Posterior vena cava (tissue), 2 donors: ENCODE measurements at regions not wholly inside any gene's neighbourhood (a gene's known extent, or its start where the extent isn't known, plus 50 kb on each side); places are given as distances from the start of the nearest gene placed in this dataset.

Experiments
- DNase-seq: peaks from one replicate; pipeline ENCODE4 v3.0.0-alpha.2; 2020; ENCODE audit warnings: low spot score
- intact Hi-C, 2 donors: fragments of 100-400 bp; cut with DNase I; formaldehyde crosslinking; loops; one replicate each; pipeline versions ENCODE4 v1.14.1 to v1.14.2; 2022 to 2023
- donor health status: DM: yes; HTN: yes; CAD: no.
- donor health status: DM: yes; HTN: yes; CAD: no.

DNA sequence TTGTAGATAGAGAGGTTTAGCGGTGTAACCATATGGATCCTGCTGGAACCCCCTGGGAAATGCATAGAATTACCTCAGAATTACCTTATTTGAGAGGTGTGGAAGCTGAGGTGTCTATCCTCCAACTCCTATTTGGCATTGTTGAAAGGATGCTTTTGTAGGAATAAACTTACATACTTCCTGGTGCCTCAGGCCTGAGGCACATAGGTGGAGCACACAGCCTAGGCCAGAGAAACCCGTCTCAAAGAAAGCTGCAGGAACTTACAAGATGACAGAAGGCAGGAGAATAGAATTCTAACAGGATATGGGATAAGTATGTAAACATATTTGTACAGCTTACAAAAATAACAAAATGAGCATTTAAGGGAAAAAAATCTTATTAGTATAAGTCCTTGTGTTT is 1507.2 kb upstream of the ZEB2 start:
- DNase-seq = no peak
- intact Hi-C loops = no loop called here

DNA sequence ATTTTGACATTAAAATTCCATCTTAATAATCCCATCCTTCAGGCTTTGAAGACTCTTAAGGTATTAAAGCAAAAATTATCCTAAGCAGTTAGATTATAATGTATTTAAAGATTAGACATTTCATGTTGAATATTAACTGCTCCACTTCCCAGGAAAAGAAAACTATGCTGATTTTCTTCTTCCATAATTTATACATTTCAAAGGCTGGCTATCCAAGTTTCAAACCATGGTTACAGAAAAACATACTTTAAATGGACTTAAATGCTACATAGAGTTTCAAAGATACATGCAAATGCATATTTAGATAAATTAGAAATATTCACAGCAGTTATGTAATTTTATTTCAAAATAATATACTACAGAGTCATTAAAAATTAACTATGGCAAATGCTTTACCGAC is 1505.6 kb upstream of the ZEB2 start:
- DNase-seq = no peak
- intact Hi-C loops = no loop called here

DNA sequence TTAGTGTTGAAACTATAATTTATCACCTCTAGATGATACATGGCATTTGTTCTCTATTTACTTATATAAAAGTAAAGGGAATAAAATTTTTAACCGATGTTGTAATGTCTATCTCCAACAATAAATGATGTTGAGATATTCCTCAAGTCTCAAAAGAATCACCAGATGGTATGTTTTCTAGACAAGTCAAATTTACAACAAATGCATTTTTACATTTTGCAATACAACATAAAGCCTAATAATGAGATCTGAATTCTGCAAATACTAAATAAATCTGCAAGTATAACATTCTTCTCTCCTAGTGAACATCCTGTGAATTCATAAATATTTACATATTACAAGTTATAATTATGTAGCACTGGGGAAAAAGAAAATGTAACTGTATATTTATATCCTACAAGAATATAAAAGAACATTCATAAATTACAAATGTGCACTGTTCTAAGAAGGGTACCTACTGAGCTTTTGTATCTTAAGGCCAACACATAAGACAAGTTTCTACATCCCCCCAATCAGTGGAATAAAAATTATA is 1504.4 kb upstream of the ZEB2 start:
- no peak for DNase-seq
- intact Hi-C loops = no loop called here

GRCh38 chr2:146004462-146004861 is 1484.5 kb upstream of the ZEB2 start:
- intact Hi-C loops = no loop called here
- DNase-seq = no peak

DNA sequence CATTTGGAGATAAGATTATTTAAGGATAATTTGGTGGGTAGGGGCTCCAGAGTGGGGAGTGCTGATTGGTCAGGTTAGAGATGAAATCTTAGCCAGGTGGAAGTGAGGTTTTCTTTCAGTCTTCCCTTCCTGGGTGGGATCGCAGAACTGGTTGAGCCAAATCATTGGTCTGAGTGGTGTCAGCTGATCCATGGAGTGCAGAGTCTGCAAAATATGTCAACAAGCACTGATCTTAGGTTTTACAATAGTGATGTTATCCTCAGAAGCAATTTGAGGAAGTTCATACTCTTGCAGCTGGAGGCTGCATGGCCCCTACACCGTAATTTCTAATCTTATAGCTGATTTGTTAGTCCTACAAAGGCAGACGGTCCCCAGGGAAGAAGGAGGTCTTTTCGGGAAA is 1483.4 kb upstream of the ZEB2 start:
- intact Hi-C loops = no loop called here

DNA sequence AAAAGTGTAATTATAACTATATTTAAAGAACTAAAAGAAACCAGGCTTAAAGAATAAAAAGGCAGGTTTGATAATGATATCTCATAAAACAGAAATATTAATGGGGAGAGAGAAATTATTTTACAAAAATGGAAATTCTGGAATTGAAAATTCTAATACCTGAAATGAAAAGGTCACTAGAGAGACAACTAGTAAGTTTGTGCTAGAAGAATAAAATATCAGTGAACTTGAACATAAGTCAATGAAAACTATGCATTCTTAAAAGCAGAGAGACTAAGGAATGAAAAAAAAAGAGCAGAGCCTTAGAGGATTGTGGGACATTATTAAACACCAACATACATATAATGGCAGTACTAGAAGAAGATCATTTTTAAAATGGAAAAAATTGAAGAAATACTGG is 1475.0 kb upstream of the ZEB2 start:
- intact Hi-C loops = no loop called here
- DNase-seq = no peak

More for the DNA sequence above, 1483.4 kb upstream of the ZEB2 start:
- no peak for DNase-seq

DNA sequence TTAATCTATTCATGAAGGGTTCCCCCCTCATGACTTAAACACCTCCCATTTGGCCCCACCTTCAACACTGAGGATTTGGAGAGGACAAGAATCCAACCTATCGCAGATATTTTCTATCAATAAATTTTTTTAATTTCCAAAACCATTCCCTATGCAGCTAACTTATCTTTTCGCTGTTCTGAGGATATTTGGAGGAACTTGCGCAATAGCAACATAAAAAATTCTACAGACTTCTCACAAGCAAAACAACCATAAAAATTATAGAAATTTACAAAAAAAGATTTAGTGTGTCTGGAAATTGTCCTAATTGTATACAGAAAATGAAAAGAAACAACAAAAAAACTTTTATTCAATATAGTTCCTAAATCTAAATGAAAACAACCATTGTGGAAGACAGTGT is 1472.7 kb upstream of the ZEB2 start:
- DNase-seq = no peak
- intact Hi-C loops = no loop called here

GRCh38 chr2:145987793-145988192 is 1467.9 kb upstream of the ZEB2 start:
- intact Hi-C loops = no loop called here
- no peak for DNase-seq

DNA sequence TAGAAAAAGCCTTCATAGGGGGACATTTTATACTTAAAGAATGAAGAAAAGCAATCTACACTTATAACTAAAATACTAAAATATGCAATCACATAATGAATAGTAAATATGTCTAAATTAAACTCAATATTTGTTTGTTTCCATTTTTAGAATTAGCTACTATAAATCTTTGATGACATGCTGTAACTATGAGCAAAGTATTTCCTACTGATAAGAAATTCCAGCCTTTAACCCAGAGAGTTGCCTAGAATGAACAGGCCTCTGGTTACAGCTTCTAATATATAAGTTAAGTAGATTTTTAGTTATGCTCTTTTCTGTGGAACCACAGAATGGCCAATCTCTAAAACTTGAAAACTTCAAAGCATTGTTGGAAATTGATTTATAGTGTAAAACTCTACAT is 1465.6 kb upstream of the ZEB2 start:
- intact Hi-C loops = no loop called here
- DNase-seq = no peak

GRCh38 chr2:145984580-145984979 is 1464.7 kb upstream of the ZEB2 start:
- DNase-seq = no peak
- intact Hi-C loops = no loop called here

DNA sequence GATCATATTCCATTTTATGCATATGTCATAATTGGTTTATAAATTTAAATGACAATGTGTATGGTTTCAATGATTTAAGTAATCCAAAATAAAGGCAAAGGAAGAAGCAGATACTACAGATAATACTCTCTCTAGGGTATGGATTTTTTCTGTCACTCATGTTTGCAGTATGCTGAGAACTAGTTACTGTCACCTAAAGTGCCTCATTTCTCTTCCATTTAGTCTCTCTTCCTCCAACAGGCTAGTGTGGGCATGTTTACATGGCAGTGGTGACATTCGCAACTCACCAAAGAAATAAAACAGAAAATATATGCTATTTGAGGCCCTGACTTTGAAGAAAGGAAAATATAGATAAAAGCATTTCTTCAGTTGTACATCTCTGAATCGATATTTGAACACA is 1460.4 kb upstream of the ZEB2 start:
- intact Hi-C loops = no loop called here
- no peak for DNase-seq

GRCh38 chr2:145975406-145975805 is 1455.5 kb upstream of the ZEB2 start:
- intact Hi-C loops = no loop called here
- DNase-seq = no peak

DNA sequence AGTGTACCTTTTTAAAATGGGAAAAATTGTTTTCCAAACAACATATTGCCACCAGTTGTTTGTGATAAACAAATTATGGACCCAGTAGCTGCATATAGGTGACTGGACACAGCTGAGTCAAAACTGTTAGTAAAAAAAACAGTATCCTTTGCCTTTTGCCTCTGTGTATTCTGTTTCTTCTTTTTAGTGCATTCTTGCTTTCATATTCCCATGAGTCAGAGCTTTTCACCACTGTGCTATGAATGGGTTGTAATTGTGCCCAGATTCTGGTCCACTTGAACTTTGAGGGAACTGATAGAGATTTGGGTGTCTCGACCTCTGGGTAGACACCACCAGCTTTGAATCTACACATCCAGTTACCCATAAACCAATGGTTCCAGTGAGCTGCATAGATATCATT is 1441.9 kb upstream of the ZEB2 start:
- intact Hi-C loops = no loop called here
- DNase-seq = no peak

DNA sequence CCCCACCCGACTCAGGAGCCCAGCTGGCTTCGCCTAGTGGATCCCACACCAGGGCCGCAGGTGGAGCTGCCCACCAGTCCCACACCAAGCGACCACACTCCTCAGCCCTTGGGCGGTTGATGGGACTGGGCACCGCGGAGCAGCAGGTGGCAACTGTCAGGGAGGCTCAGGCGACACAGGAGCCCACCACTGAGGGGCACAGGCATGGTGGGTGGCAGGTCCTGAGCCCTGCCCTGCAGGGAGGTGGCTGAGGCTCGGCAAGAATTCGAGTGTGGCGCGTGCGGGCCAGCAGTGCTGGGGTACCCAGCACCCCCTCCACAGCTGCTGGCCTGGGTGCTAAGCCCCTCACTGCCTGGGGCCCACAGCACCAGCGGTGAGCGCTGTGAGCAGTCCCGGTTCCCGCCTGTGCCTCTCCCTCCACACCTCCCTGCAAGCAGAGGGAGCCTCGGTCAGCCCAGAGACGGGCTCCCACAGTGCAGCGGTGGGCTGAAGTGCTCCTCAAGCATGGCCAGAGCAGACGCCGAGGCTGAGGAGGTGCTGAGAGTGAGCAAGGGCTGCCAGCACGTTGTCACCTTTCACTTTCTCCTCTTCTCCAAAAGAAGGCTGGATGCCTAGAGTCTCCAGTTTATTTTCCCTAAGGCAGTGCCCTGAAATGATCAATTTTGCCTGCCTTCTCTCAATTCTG is 1440.7 kb upstream of the ZEB2 start:
- no peak for DNase-seq
- intact Hi-C loops = no loop called here

DNA sequence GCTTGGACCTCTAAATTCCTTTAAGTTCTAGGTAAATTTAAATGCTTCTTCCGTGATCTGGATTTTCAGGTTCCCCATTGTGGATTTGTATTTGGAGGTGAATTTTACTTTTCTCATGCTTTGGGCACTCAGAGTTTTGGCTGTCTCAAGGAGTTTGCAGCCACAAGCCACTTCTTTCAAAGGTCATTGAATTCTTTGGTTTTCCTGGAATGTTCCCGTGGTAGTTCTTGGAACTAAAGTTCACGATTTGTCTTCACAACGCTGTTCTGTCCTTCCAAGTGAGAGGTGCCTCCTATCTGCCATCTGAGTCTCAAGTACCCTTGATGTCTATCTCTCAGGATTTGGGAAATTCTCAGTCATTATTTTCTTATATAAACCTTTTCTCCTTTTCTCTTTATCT is 1438.7 kb upstream of the ZEB2 start:
- intact Hi-C loops = no loop called here
- no peak for DNase-seq

GRCh38 chr2:145957929-145958328 is 1438.0 kb upstream of the ZEB2 start:
- intact Hi-C loops = no loop called here
- DNase-seq = no peak

DNA sequence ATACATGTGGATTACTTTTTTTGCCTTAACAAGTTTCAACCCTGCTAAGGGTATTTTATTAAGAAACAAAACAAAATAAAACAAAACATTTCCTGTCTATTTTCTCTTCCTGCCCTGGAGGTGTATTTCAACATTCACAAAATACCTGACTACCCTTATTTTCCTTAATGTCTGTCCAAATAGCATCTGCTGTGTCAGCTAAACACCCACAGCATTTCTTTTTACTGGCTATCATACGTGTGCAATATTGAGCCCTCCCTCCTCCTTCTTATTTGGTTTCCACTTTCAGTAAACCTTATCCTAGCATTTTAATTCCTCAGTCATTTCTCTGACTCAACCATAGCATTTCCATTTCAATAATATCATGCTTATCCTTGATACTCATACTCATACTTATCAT is 1420.0 kb upstream of the ZEB2 start:
- intact Hi-C loops = no loop called here
- no peak for DNase-seq

GRCh38 chr2:145935016-145935415 is 1415.1 kb upstream of the ZEB2 start:
- DNase-seq = no peak
- intact Hi-C loops = no loop called here

GRCh38 chr2:145931781-145932395 is 1412.0 kb upstream of the ZEB2 start:
- intact Hi-C loops = no loop called here
- DNase-seq = no peak

- DNase-seq = no peak
- intact Hi-C loops = no loop called here
Observed at GRCh38 chr2:145930318-145930717, 1410.4 kb upstream of the ZEB2 start.
